NCI-H69 (cell line): ENCODE measurements at regions not wholly inside any gene's neighbourhood (a gene's known extent, or its start where the extent isn't known, plus 50 kb on each side); places are given as distances from the start of the nearest gene placed in this dataset.
A peak's percentile ranks its signal among the peaks of the same experiment; 100 is the strongest.
"Not testable (repeated sequence)": the region's sequence is repeated elsewhere in the genome, so short reads cannot be mapped to it uniquely, and the experiment has no call there.

Source experiments
- DNase-seq: peaks from one replicate; lab custom pipeline; 2025; lab: John Stamatoyannopoulos, UW

DNA sequence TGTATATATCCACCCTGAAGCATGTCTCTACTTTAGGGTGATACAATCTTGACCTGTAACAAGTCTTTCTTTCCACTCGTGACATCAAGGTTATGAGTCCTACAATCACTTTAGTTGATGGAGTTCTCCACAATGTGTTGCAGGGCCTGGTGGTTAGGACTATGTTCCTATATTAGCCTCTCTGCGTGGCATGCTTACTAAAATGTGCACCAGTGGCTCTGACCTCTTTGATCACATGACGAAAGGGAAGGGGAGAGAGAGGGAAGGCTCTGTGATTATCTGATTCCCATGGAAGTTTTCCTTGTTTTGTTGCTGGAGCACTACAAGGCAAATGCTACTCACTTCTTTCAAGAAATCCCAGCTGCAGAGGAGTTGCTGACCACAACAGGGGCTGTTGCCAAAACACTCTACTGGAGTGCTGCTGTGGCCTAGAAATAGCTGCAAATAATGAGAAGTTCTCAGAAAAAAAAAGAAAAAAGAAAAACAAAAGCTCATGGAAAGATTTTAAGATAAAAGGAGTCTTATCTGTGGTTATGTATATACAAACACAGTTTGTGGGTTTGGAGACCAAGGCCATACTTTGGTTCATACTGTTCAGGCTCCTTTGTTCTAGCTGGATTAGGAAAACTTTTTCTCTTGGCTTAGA is 272.8 kb upstream of the MMADHC start:
- no peak for DNase-seq

DNA sequence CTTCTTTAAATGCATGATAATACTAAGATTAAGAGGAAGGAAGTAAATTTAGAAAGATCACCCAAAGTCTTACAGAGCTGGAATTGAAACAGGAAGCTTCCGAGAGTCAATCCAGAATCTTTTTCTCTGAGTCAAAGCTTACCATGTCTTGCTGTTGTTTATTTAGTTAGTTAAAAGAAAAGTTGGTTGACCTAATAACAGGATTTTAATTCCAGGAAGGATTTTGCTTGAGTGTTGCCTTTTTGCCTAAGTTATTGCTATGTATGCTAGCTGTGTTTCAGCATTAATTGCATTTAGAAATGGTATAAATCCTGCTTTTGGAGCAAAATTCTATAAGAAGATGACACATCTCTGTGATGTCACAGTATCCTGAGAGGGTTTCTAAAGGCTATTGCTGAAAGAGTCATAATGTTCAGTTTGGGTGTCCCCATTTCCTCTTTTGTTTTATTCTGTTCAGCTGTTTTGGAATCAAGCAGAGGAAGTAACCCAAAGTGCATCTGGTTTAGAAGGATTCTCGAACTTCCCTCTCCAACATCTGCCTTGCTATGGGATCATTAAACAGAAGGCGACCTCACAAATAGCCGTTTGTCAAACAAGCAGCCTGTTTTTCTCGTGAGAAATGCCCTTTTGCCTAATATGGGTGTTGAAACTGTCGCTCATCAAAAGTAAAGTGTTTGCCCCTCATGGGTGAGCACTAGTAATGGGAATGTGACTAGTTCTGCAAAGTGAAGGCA is 271.5 kb upstream of the MMADHC start:
- DNase-seq, result no peak

DNA sequence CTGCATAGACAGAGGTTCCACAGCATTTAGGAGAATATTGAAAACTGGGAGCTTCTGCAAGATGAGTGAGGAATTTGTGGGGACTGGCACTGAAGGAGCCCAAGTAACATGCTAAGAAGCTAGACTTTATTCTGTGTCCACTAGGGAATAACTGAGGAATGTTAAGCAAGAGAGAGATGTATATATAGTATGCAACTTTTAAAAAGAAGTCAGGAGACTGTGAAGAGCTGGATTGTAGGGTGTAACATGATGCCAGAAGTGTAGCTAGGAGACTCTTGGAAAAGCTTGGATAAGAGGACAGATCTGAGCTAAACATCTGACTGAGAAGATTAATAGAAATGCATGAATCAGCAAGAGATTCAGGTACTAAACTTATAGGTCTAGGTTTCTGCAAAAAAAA is 270.6 kb upstream of the MMADHC start:
- no peak for DNase-seq

- DNase-seq, result no peak
These were observed 269.8 kb upstream of the MMADHC start for GRCh38 chr2:149857344-149857743.

DNA sequence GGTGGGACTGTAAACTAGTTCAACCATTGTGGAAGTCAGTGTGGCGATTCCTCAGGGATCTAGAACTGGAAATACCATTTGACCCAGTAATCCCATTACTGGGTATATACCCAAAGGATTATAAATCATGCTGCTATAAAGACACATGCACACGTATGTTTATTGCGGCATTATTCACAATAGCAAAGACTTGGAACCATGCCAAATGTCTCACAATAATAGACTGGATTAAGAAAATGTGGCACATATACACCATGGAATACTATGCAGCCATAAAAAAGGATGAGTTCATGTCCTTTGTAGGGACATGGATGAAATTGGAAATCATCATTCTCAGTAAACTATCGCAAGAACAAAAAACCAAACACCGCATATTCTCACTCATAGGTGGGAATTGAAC is 268.3 kb upstream of the MMADHC start:
- DNase-seq, result not testable (repeated sequence)

GRCh38 chr2:149849591-149849990 is 262.0 kb upstream of the MMADHC start:
- DNase-seq, result no peak

DNA sequence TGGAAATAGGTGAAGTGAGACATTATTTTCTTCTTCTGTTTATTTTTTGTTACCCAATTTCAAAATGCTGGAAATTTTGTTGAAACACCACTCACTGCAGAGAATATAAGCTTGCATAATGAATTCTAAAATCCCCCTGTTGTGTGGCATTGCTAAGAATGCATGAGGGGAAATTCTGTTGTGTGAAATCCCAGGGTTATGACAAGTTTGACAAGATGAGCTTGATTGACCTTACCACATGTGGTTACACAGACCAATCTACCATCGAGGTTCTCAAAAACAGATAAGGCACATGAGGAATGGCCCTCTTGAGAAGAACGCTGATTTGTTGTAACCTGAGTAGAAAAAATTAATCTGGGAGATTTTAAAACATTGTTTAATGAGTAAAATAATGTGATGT is 261.6 kb upstream of the MMADHC start:
- no peak for DNase-seq

- peak; percentile 46 for DNase-seq
These were observed 253.8 kb upstream of the MMADHC start for GRCh38 chr2:149841396-149841795.

GRCh38 chr2:149832324-149832723 is 244.7 kb upstream of the MMADHC start:
- DNase-seq, result no peak

GRCh38 chr2:149828520-149829210 is 241.1 kb upstream of the MMADHC start:
- DNase-seq, result peak; percentile 19

DNA sequence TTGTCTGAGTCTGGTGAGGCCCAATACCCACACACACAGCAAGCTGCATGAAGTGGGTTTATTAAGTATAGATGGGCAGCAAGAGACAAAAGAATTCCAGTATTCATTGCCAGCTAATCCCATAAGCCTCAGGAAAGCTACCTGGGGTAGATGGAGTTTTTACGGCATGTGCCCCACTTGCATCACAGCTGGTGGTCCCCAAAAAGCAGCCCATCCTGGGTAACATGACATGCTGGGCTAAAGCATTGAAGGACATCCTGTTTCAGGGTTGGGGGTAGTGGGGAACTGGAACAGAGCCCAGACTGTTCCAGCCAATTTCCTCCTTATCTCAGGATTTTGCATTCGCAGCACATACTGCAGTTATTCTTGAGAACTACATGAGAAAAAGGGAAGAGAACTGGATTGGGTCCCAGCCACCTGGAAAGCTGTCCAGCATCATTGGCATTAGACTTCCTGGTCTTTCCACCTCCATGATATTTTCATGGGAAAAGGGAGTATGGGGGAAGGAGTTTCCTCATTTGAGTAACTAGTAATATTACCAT is 240.1 kb upstream of the MMADHC start:
- DNase-seq, result peak; percentile 76

DNA sequence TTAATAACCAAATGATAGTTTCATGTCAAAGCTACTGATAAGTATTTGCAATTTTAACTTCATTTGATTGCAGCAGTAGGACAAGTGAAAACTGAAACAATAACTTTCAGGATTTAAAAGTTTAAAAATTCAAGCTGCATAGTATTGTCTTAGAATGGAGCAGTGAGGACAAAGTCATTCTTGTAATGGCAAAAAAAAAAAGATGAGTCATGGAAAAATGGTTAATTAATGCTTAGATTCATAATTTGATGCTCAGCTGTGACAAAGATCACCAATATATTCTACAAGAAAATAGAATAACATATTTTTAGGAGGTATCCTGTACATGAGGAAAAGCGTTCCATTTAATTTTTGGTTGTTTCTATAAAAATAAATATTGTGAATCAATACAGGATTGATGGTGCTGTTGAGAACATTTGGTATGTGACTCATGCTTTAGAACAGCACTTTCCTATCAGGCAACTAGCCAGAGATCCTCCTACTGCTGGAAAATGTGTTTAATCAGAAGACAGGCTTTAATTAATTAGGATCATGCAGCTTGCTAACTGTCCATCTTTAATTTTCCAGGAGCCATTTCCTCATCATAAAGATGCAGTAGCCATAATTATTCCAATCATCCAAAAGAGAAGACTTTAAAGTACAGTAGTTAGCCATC is 239.0 kb upstream of the MMADHC start:
- DNase-seq, result peak; percentile 68

DNA sequence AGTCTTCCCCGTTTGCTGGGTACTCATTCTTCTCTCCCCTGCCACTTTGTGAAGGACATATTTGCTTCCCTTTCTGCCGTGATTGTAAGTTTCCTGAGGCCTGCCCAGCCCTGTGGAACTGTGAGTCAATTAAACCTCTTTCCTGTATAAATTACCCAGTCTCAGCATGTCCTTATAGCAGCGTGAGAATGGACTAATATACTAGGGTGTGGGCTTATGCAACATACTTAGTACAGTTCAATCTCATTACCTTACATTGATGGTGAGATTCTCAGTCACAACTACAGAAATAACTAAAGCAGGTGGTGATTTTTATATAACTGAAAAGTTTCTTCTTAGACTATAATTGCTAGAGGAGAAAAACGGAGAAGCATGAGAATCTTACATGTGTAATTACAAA is 237.9 kb upstream of the MMADHC start:
- no peak for DNase-seq

DNA sequence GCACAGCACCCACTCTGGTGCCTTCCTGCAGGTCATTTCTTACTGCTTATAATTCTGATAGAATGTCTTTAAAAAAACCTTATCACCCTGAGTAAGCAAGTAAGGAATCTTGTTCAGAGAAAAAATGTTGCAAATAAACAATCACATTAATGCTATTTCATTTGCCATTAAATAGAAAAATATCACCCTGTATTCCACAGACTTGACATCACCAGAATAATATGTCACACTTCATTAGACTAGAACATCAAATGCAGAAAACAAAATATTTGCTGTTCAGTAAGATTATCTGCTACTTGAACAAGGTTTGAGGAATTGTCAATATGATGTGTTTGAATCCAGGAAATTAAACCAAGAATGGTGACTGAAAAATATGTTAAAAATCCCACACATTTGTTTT is 236.6 kb upstream of the MMADHC start:
- DNase-seq, result no peak

- peak; percentile 82 for DNase-seq
These were observed 231.9 kb upstream of the MMADHC start for GRCh38 chr2:149819356-149819957.

GRCh38 chr2:149816756-149817551 is 229.4 kb upstream of the MMADHC start:
- peak; percentile 66 for DNase-seq

DNA sequence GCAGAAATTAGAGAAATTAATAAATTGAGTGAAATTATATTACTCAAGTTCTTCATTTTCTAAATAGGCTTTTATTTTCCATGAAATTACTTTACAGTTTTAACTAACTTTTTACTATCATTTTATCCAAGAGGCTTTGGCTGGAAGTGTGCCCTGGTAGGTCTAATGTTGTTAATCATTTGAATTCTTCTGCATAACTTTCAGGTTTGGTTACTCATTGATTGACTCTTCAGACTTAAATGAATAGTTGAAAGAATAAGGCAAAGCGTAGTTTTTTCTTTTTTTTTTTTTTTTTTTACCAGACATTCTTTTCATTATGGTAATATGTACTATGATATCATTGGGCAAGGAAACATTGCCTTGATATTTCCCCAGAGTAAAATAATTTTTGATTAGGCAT is 228.4 kb upstream of the MMADHC start:
- no peak for DNase-seq

- DNase-seq, result no peak
These were observed 227.3 kb upstream of the MMADHC start for GRCh38 chr2:149814901-149815300.

- DNase-seq, result peak; percentile 21
These were observed 226.5 kb upstream of the MMADHC start for GRCh38 chr2:149814049-149814448.

- DNase-seq, result no peak
These were observed 221.0 kb upstream of the MMADHC start for GRCh38 chr2:149808556-149808955.

DNA sequence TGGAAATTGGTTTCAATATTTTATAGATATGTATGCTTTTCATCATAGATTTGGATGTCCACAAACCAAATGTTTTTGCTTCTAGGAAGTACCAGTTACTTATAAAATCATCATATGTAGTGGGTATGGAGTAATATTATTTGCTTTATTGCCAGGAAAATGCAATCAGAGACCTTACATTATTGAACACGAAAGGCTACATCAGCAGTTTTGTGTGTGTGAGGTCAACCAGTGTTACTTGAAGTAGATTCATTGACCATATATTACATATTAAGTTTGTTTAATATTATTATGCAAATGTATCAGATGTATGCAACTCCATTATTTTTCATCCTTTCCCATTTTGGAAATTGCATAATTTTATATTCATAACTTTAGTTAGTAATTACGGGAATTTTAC is 219.1 kb upstream of the MMADHC start:
- no peak for DNase-seq
